HG02798 (cell line): ENCODE measurements at regions not wholly inside any gene's neighbourhood (a gene's known extent, or its start where the extent isn't known, plus 50 kb on each side); places are given as distances from the start of the nearest gene placed in this dataset.

Source experiments
- ATAC-seq: cut with Tn5 transposase; IDR thresholded peaks from one replicate; pipeline ENCODE4 v1.9.1; 2021; ENCODE audit warnings: mild to moderate bottlenecking; ENCODE audit not compliant: unreplicated experiment, poor library complexity

GRCh38 chr1:227451057-227451456, 112.3 kb upstream of the ZNF678 start:
- ATAC-seq = no peak

GRCh38 chr1:227450489-227450888, 112.9 kb upstream of the ZNF678 start:
- ATAC-seq = no peak

DNA sequence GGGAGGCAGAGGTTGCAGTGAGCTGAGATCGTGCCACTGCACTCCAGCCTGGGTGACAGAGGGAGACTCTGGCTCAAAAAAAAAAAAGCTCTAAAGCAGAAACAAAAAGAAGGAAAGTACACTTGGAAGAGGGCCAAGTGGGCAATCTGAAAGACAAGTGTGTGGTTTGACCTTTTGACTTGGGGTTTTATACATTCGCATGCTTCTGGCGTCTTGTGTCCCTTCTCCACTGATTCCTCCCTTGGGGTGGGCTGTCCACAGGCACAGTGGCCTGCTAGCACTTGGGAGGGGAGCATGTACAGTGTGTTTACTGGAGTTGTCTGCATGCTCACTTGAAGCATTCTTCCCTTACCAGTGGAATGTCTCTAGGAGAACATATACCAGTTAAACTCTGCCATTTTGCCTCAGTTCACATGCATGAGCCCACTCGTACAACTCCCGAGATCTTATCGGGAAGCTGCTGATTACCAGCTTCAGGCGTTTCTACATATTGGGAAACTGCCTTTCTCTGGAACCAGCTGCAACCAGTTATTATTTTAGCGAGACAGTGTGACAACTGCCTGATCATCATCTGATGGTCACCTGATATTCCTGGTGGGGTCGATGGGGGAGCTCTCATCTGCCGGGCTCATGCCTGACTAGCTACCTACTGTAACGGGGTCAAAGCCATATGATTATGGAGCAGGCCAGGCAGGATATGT, 113.5 kb upstream of the ZNF678 start:
- no peak for ATAC-seq

DNA sequence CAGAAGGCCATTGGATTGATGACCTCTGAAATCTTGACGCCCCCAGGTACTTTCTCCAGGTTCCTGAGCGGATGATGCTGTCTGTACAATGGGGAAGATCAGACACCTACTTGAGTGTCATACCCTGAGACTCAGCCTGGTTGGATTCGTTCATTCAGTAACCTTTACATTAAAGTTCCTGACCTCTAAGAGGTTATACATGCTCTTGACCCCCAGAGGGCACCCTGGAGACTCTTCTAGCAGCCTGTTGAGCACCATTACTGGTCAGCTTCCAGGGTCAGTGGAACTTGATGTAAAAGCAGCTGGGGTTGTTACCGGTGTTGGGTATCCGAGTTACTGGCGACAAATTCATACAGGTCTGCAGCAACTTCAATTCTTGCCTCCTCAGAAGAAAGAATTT, 114.3 kb upstream of the ZNF678 start:
- ATAC-seq = peak; percentile 76

DNA sequence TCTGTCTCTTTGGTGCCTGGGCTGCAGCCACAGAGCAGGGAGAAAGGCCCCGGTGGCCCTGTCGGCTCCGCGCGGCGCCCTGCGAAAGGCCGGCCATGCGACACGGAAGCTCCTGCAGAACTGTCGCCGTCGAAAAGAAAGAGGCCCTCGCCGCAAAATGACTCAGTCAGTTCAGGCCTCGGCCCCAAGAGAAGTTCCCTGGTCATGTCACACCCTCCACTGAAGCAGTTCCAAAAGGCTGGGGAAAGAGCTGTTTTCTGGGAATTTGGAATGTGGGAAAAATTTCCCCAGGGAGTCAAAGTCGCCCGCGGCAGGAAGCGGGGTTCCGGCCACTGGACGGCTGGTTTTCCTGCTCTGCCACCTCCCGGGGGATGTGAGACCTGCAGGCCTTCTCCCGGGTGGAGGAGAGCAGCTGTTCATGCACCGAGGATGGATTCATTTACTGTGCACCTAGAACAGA, 115.8 kb upstream of the ZNF678 start:
- no peak for ATAC-seq

DNA sequence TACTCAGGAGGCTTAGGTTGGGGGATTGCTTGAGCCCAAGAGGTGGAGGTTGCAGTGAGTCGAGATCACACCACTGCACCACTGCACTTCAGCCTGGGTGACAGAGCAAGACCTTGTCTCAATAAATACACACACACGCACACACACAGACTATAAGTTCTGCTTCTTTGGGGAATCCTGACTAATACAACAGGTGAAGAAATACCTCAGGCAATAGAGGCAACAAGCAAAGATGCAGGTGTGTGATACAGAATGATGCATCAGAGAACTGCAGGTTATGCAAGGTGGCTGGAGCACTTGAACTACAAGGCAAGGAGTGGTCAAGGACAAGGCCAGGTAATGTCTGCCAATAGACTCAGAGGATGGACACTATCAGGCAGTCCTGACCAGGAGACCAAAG, 117.6 kb upstream of the ZNF678 start:
- no peak for ATAC-seq

GRCh38 chr1:227445092-227445674, 118.2 kb upstream of the ZNF678 start:
- ATAC-seq = no peak

DNA sequence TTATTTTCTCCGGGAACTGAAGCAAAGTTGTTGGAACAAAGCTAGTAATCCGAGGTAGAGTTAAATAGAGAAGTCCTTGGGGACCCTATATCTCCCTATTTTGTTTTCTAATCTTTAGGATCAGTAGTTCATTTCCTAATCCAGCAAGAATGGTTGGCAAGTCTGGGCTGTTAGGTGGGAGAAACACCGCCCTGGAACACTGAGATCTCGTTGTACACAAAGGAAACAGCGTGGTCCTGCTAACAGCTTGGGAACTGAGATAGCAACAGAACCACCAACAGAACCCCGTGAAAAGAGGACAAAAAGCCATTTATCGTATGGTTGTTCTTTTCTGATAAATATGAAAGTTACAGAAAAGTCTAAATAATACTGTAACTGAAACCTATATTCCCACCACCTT, 121.9 kb upstream of the CDC42BPA start:
- no peak for ATAC-seq

DNA sequence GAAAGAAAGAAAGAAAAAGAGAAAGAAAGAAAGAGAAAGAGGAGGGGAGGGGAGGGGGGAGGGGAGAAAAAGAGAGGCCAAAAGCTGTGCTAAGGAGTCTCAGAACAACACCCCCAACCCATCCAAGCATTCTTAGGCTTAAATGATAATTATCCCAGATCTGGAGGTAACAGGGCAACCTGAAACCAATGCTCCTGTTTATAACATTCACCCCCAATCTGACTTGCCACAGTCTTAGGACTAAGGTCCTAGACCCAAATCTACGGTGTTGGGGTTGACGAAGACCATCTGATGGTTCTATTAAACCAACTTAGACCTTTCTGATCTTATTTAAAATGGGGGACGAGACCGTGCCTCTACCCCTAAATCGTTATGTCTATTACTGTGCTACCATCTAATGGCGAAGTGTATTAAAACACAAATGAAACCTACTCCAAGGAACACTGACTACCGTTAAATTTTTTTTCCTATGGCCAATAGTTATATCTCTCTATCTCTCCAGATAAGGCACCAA, 119.3 kb upstream of the CDC42BPA start:
- no peak for ATAC-seq

GRCh38 chr1:227434808-227435444, 116.6 kb upstream of the CDC42BPA start:
- no peak for ATAC-seq

DNA sequence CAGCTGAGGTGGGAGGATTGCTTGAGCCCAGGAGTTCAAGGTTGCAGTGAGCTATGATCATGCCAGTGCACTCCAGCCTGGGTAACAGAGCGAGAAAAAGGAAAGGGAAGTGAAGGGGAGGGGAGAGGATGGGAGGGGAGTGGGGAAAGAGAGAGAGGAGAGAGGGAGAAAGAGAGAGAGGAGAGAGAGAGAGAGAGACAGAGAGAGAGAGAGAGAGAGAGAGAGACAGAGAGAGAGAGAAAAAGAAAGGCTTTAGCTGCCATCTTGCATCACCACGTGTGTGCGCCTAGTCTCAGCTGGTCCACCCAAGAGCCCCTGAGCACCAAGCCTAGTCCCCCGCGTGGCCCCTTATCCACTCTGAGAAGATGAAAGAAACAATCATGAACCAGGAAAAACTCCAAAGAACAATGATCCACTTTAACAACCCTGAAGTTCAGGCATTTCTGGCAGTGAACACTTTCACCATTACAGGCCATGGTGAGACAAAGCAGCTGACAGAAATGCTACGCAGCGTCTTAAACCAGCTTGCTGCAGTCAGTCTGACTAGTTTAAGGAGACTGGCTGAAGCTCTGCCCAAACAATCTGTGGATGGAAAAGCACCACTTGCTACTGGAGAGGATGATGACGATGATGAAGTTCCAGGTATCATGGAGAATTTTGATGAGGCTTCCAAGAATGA, 115.5 kb upstream of the CDC42BPA start:
- ATAC-seq = no peak

GRCh38 chr1:227432981-227433380, 114.7 kb upstream of the CDC42BPA start:
- no peak for ATAC-seq

DNA sequence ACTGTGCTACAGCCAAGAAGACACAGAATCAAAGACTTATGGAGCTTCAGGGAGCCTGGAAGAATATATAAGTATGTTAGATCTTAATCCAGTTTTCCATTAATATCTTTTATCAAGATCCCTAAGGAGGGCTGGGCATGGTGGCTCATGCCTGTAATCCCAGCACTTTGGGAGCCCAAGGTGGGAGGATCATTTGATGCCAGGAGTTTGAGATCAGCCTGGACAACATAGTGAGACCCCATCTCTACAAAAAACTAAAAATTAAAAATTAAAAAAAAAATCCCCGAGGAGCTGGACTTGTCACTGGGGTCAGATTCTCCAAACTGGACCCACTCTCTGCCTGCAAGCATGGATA, 113.9 kb upstream of the CDC42BPA start:
- ATAC-seq = no peak

GRCh38 chr1:227429447-227430359, 111.4 kb upstream of the CDC42BPA start:
- no peak for ATAC-seq

GRCh38 chr1:227428803-227429202, 110.5 kb upstream of the CDC42BPA start:
- no peak for ATAC-seq

- no peak for ATAC-seq
These were observed 109.1 kb upstream of the CDC42BPA start for GRCh38 chr1:227427411-227427810.

- no peak for ATAC-seq
These were observed 106.7 kb upstream of the CDC42BPA start for GRCh38 chr1:227424953-227425352.

DNA sequence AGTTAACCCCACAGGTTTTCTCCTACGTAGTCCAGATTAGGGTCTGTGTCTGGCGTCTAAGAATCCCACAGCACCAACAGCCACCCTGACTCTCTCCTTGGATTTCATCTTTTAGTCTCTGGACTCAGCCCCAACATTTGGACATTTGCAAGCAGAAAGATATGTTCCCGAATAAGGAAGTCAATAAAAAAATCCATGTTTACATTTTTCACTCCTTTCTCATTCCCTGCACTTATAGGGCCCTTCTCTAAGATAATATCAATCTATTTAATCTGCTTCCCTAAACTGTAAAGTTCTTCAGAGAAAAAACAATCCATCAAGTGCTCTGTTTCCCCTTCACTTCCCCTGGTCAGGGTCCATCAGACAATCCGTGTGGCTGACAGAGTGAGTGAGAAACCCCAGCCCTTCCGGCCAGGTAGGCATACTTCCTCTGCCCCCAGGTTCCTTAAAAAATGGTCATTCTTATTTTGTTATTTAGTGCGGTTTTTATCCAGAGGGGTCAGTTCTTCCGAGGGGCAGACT, 105.9 kb upstream of the CDC42BPA start:
- no peak for ATAC-seq

DNA sequence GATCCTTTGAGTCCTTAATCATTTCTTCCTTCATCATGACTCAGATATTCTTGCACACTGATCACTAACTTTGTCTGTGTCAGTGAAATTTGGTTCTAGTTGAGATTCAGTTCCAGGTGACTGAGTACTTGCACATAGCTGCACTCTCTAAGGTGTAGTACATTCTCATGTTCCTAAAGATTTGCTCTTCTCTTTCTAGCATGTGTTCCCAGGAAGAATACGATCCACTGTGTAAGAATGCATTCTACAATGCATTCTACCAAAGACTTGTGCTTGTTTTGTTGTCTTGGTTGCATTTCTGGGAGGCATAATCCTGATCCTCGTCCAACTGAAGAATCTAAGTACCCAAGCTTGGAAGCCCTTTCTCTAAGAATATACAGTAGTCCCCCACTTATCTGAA, 104.3 kb upstream of the CDC42BPA start:
- ATAC-seq = no peak

DNA sequence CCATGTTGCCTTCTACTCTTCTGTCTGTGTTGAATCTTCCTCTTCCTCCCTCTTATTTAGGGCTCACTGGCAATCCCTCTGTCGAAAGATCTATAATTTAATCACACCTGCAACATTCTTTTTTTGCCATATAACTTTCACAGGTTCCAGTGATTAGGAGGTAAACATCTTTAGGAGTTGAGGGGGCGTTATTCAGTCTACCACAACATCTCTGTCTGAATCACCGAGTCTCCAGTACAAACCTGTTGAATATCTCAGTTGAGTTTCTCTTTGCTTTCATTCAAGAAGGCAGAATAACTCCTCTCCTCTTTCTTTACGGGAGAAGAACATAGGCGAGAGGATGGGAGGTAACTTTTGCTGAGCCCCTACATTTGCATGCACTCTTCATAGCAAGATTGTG, 101.9 kb upstream of the CDC42BPA start:
- ATAC-seq = no peak
